Body of pancreas (tissue), 4 donors: ENCODE measurements at regions not wholly inside any gene's neighbourhood (a gene's known extent, or its start where the extent isn't known, plus 50 kb on each side); places are given as distances from the start of the nearest gene placed in this dataset.

ENCODE experiments used
- POLR2A ChIP-seq, 3 donors: fragments of 450-650 bp; IDR thresholded peaks; one replicate each; pipeline ENCODE4 v1.6.1; 2016; ENCODE audit warnings: antibody characterized with exemption in 3 of 3, mild to moderate bottlenecking in 2 of 3
- TF ChIP-seq, protein P1 (sequence below), 7 experiments: fragments of 450-650 bp in 4 of 7; fragments of 200-600 bp in 3 of 7; sonication (generic) in 3 of 7; IDR thresholded peaks; one replicate each; pipeline ENCODE4 v1.5.1; 2016 to 2019; ENCODE audit warnings: antibody characterized with exemption in 7 of 7

DNA sequence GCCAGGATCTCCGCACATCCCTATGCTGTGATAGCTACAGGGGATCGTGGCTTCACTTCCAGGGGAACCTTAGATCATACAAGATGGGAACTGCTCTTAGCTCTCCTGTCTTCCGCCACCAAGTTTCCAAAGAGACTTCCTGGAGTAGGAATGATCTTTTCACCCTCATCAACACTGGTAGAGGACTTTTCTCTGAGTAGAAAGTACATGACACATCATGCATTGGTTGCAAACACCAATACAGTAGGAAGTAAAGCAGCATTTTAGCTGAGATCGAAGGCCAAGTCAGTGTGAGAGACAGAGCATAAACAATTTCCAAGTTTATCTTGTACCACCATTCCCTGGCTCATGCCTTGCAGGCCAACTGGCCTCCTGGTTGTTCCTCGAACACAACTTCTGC is 113.1 kb upstream of the NEDD9 start:
- TF ChIP-seq, protein P1, sequence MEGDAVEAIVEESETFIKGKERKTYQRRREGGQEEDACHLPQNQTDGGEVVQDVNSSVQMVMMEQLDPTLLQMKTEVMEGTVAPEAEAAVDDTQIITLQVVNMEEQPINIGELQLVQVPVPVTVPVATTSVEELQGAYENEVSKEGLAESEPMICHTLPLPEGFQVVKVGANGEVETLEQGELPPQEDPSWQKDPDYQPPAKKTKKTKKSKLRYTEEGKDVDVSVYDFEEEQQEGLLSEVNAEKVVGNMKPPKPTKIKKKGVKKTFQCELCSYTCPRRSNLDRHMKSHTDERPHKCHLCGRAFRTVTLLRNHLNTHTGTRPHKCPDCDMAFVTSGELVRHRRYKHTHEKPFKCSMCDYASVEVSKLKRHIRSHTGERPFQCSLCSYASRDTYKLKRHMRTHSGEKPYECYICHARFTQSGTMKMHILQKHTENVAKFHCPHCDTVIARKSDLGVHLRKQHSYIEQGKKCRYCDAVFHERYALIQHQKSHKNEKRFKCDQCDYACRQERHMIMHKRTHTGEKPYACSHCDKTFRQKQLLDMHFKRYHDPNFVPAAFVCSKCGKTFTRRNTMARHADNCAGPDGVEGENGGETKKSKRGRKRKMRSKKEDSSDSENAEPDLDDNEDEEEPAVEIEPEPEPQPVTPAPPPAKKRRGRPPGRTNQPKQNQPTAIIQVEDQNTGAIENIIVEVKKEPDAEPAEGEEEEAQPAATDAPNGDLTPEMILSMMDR (IDR thresholded peaks at IDR 0.05): no peak
- TF ChIP-seq POLR2A (IDR thresholded peaks at IDR 0.05): no peak
